HepG2 (cell line): ENCODE measurements at regions not wholly inside any gene's neighbourhood (a gene's known extent, or its start where the extent isn't known, plus 50 kb on each side); places are given as distances from the start of the nearest gene placed in this dataset.
"Not testable (repeated sequence)": the region's sequence is repeated elsewhere in the genome, so short reads cannot be mapped to it uniquely, and the experiment has no call there.

Experiments
- ATAC-seq: fragments of 200-7000 bp; cut with Tn5 transposase; 3 replicates; pipeline ENCODE4 v1.9.1; 2020; ENCODE audit warnings: mild to moderate bottlenecking, moderate library complexity
- BruUV-seq: library from RNA; stranded (reverse); fragments of 400-500 nt; replicated peaks from 2 replicates; lab custom pipeline; 2021; lab: Mats Ljungman, UMichigan
- CTCF ChIA-PET: fragments of 300-600 bp; formaldehyde crosslinking; extraction: SDS; loops from one replicate; lab custom pipeline; 2021; ENCODE audit warnings: low total read pairs, inconsistent platforms, low intra/inter-chr PET ratio; lab: Yijun Ruan, JAX
- POLR2A ChIA-PET: fragments of 350-600 bp; sonication (Branson Sonifier 250); formaldehyde crosslinking; loops from one replicate; lab custom pipeline; 2020; ENCODE audit warnings: antibody characterized with exemption, inconsistent platforms; lab: Yijun Ruan, JAX
- DNase-seq: peaks from one replicate; pipeline ENCODE4 v3.0.0-alpha.2; 2015; ENCODE audit warnings: low spot score
- FAIRE-seq: peaks from 3 replicates; lab custom pipeline; 2011; peaks lifted over from hg19 to GRCh38; lab: Jason Lieb, UNC
- H2AFZ ChIP-seq: one replicate; pipeline ENCODE4 v1.6.1; 2011; ENCODE audit warnings: low read length, inconsistent platforms
- H3K27ac ChIP-seq: fragments of 300-600 bp; 3 replicates; pipeline ENCODE4 v1.8.0; 2011; ENCODE audit warnings: mixed run types, mild to moderate bottlenecking, mixed read lengths, low read length, inconsistent platforms; ENCODE audit not compliant: insufficient read depth; ENCODE audit errors: extremely low read length
- H3K27me3 ChIP-seq, 2 experiments: fragments of 200-600 bp in 1 of 2; 2 replicates in 1 of 2; 3 replicates in 1 of 2; pipeline versions ENCODE4 v1.6.0 to v1.8.0; 2011; ENCODE audit warnings: low read length in 2 of 2, mild to moderate bottlenecking in 2 of 2, moderate library complexity in 2 of 2, inconsistent platforms in 1 of 2; ENCODE audit not compliant: insufficient read depth in 2 of 2, control insufficient read depth in 1 of 2
- H3K36me3 ChIP-seq, 2 experiments: fragments of 200-600 bp in 1 of 2; replicated peaks in 1 of 2; 2 replicates in 1 of 2; 3 replicates in 1 of 2; pipeline versions ENCODE4 v1.5.1 to v1.8.0; 2011; ENCODE audit warnings: low read length in 2 of 2, inconsistent platforms in 1 of 2; ENCODE audit not compliant: insufficient read depth in 2 of 2, control insufficient read depth in 1 of 2
- H3K4me1 ChIP-seq: 2 replicates; pipeline ENCODE4 v1.5.1; 2012; ENCODE audit warnings: low read length, inconsistent platforms; ENCODE audit not compliant: insufficient read depth
- H3K4me2 ChIP-seq: 2 replicates; pipeline ENCODE4 v1.6.0; 2011; ENCODE audit warnings: low read depth, low read length, inconsistent platforms
- H3K4me3 ChIP-seq, 3 experiments: fragments of 200-600 bp in 1 of 3; sonication (generic), shearing (Covaris generic) in 1 of 3; replicated peaks in 1 of 3; 2 replicates each; pipeline ENCODE4 v1.5.1; 2011 to 2016; ENCODE audit warnings: low read length in 3 of 3, inconsistent platforms in 2 of 3, low read depth in 2 of 3, mild to moderate bottlenecking in 2 of 3, control low read depth in 1 of 3, mixed read lengths in 1 of 3; ENCODE audit not compliant: insufficient read depth in 1 of 3
- H3K79me2 ChIP-seq: one replicate; pipeline ENCODE4 v1.6.1; 2011; ENCODE audit warnings: low read length, inconsistent platforms; ENCODE audit not compliant: insufficient read depth
- H3K9ac ChIP-seq: 2 replicates; pipeline ENCODE4 v1.6.0; 2011; ENCODE audit warnings: mild to moderate bottlenecking, low read depth, low read length, inconsistent platforms; ENCODE audit not compliant: insufficient read depth
- H3K9me3 ChIP-seq: 2 replicates; pipeline ENCODE4 v1.5.1; 2012; ENCODE audit warnings: mild to moderate bottlenecking, low read length
- H4K20me1 ChIP-seq: 2 replicates; pipeline ENCODE4 v1.6.0; 2011; ENCODE audit warnings: inconsistent platforms, mild to moderate bottlenecking, low read length, moderate library complexity; ENCODE audit not compliant: insufficient read depth
- BCLAF1 ChIP-seq: fragments of 450-650 bp; IDR thresholded peaks from 2 replicates; pipeline ENCODE4 v1.6.1; 2017; ENCODE audit warnings: mild to moderate bottlenecking
- EED ChIP-seq: sonication (generic); formaldehyde crosslinking; IDR thresholded peaks from 2 replicates; pipeline ENCODE4 v1.5.0; 2020; ENCODE audit warnings: mild to moderate bottlenecking, missing genetic modification reagents
- HIVEP1 ChIP-seq: sonication (generic); formaldehyde crosslinking; IDR thresholded peaks from 2 replicates; pipeline ENCODE4 v1.4.0; 2020; ENCODE audit warnings: mild to moderate bottlenecking, missing genetic modification reagents
- MAFK ChIP-seq, 2 experiments: IDR thresholded peaks in 1 of 2; conservative IDR thresholded peaks in 1 of 2; 2 replicates each; pipeline ENCODE4 v1.6.1; 2011; ENCODE audit warnings: improper control_type of control experiment in 2 of 2, low read length in 2 of 2
- MAZ ChIP-seq, 2 experiments: sonication (generic) in 1 of 2; formaldehyde crosslinking in 1 of 2; IDR thresholded peaks; 2 replicates each; pipeline versions ENCODE4 v1.5.0 to v1.6.1; 2012 to 2020; ENCODE audit warnings: low read depth in 2 of 2, mild to moderate bottlenecking in 2 of 2, borderline replicate concordance in 1 of 2, improper control_type of control experiment in 1 of 2, low read length in 1 of 2, missing genetic modification reagents in 1 of 2, moderate library complexity in 1 of 2
- MTF2 ChIP-seq: sonication (generic); formaldehyde crosslinking; IDR thresholded peaks from 2 replicates; pipeline ENCODE4 v1.5.0; 2020; ENCODE audit warnings: missing genetic modification reagents, borderline replicate concordance
- RCOR2 ChIP-seq: IDR thresholded peaks from 2 replicates; pipeline ENCODE4 v1.6.1; 2016; ENCODE audit warnings: missing biosample characterization, missing genetic modification reagents
- SAP130 ChIP-seq: IDR thresholded peaks from 2 replicates; pipeline ENCODE4 v1.6.1; 2016; ENCODE audit warnings: low read depth
- SP4 ChIP-seq: sonication (generic); formaldehyde crosslinking; IDR thresholded peaks from 2 replicates; pipeline ENCODE4 v1.8.1; 2023; ENCODE audit warnings: mild to moderate bottlenecking, missing genetic modification reagents
- THAP11 ChIP-seq: IDR thresholded peaks from 2 replicates; pipeline ENCODE4 v1.6.1; 2016; ENCODE audit warnings: missing biosample characterization, missing genetic modification reagents
- ZBTB33 ChIP-seq: sonication (generic); formaldehyde crosslinking; IDR thresholded peaks from 2 replicates; pipeline ENCODE4 v1.4.0; 2020; ENCODE audit warnings: missing genetic modification reagents
- ZFP36L1 ChIP-seq: sonication (generic); formaldehyde crosslinking; IDR thresholded peaks from 2 replicates; pipeline ENCODE4 v1.8.0; 2022; ENCODE audit warnings: mild to moderate bottlenecking, missing genetic modification reagents, moderate library complexity
- ZNF33B ChIP-seq: sonication (generic); formaldehyde crosslinking; IDR thresholded peaks from 2 replicates; pipeline ENCODE4 v1.5.1; 2020; ENCODE audit warnings: mild to moderate bottlenecking, missing genetic modification reagents
- WGBS: methylation state at CpG from one replicate; pipeline ENCODE4 v1.1.6; 2017; ENCODE audit warnings: low lambda C conversion rate; 5-methylcytosine and 5-hydroxymethylcytosine counted together
- in situ Hi-C: cut with HindIII; loops from 2 replicates; pipeline ENCODE4 v1.10.0; 2017; ENCODE audit warnings: low pct_unique_long_range_greater_than_20kb; ENCODE audit not compliant: extremely low pct_ligation_motif_present
- intact Hi-C: fragments of 100-400 bp; cut with micrococcal nuclease; formaldehyde crosslinking; loops from one replicate; pipeline ENCODE4 v1.10.0; 2022; ENCODE audit not compliant: unreplicated experiment

GRCh38 chr1:60502506-60502905 is 428.9 kb upstream of the C1orf87 start (continued):
- TF ChIP-seq EED (CRISPR knock-in tag), result no peak
- TF ChIP-seq MTF2 (CRISPR knock-in tag), result no peak
- TF ChIP-seq MAFK (conservative IDR thresholded peaks at IDR 0.05 in 1 of 2, IDR thresholded peaks at IDR 0.05 in 1 of 2; ENCODE audit: low read length in 2 of 2), result no peak
- no peak for TF ChIP-seq SP4

GRCh38 chr1:60489916-60490480 is 416.4 kb upstream of the C1orf87 start:
- H3K4me1 ChIP-seq, H3K4me2 ChIP-seq, CTCF ChIA-PET, H2AFZ ChIP-seq, intact Hi-C loops, FAIRE-seq, H3K4me3 ChIP-seq, BruUV-seq, ATAC-seq, H3K79me2 ChIP-seq, H3K9ac ChIP-seq, DNase-seq, H3K36me3 ChIP-seq, POLR2A ChIA-PET, H3K9me3 ChIP-seq, H3K27ac ChIP-seq, H3K27me3 ChIP-seq, in situ Hi-C loops, H4K20me1 ChIP-seq: not testable (repeated sequence)
- 81% methylated on average over 8 of the region's 20 CpGs for WGBS

- Histone ChIP-seq H3K36me3 (no peaks in the 10 kb centered on the region), H2AFZ (no peak overlapping the region), H3K4me2 (no peak overlapping the region), H3K4me1 (no peaks in the 10 kb centered on the region), H3K9ac (no peak overlapping the region), H3K27me3 (no peaks in the 10 kb centered on the region), H3K79me2 (no peaks in the 10 kb centered on the region), H4K20me1 (no peaks in the 10 kb centered on the region), H3K4me3 (no peak overlapping the region), H3K9me3 (no peaks in the 10 kb centered on the region), H3K27ac (no peak overlapping the region)
- BruUV-seq, result no TSS peak
- DNase-seq (no peak), ATAC-seq (no peak), FAIRE-seq (no peak)
- intact Hi-C loops, result no loop called here
- CTCF ChIA-PET, result no interaction called here
- in situ Hi-C loops, result no loop called here
- TF ChIP-seq THAP11 (CRISPR knock-in tag), result no peak
- TF ChIP-seq BCLAF1, result no peak
- TF ChIP-seq ZFP36L1 (CRISPR knock-in tag), result no peak
- TF ChIP-seq MAZ (IDR thresholded peaks at IDR 0.05; ENCODE audit: borderline replicate concordance, low read depth, low read length), result no peak
- TF ChIP-seq MAZ (CRISPR knock-in tag; IDR thresholded peaks at IDR 0.05; ENCODE audit: low read depth), result no peak
- TF ChIP-seq SAP130, result no peak
- no peak for TF ChIP-seq HIVEP1 (CRISPR knock-in tag)
- no peak for TF ChIP-seq RCOR2 (CRISPR knock-in tag)
- no peak for TF ChIP-seq ZBTB33 (CRISPR knock-in tag)
- no peak for TF ChIP-seq ZNF33B (CRISPR knock-in tag)
- POLR2A ChIA-PET, result no interaction called here
Measured at GRCh38 chr1:60488847-60489246, 415.3 kb upstream of the C1orf87 start.
